Aorta (tissue), 5 donors: ENCODE measurements at regions not wholly inside any gene's neighbourhood (a gene's known extent, or its start where the extent isn't known, plus 50 kb on each side); places are given as distances from the start of the nearest gene placed in this dataset.

ENCODE experiments used
- ATAC-seq: fragments of 200-7000 bp; cut with Tn5 transposase; one replicate; pipeline ENCODE4 v1.9.1; 2022; ENCODE audit warnings: moderate library complexity; ENCODE audit not compliant: low FRiP score
- DNase-seq, 2 donors: peaks; one replicate each; pipeline ENCODE4 v3.0.0-alpha.2; 2020
- H3K27ac ChIP-seq, 2 donors: one replicate each; pipeline ENCODE4 v1.5.1; 2013; ENCODE audit warnings: low read length in 2 of 2, mild to moderate bottlenecking in 2 of 2, moderate library complexity in 2 of 2, control low read depth in 1 of 2, inconsistent platforms in 1 of 2, low read depth in 1 of 2
- H3K27me3 ChIP-seq, 2 donors: one replicate each; pipeline ENCODE4 v1.6.1; 2013; ENCODE audit warnings: control low read depth in 1 of 2, low read length in 1 of 2, mild to moderate bottlenecking in 1 of 2, moderate library complexity in 1 of 2; ENCODE audit not compliant: insufficient read depth in 2 of 2, control insufficient read depth in 1 of 2
- H3K36me3 ChIP-seq, 2 donors: one replicate each; pipeline ENCODE4 v1.6.1; 2013; ENCODE audit warnings: control low read depth in 1 of 2, low read length in 1 of 2, mild to moderate bottlenecking in 1 of 2; ENCODE audit not compliant: insufficient read depth in 2 of 2, control insufficient read depth in 1 of 2
- H3K4me1 ChIP-seq, 2 donors: one replicate each; pipeline ENCODE4 v1.6.1; 2013; ENCODE audit warnings: low read length in 2 of 2, control low read depth in 1 of 2, mild to moderate bottlenecking in 1 of 2, moderate library complexity in 1 of 2; ENCODE audit not compliant: insufficient read depth in 2 of 2, control insufficient read depth in 1 of 2
- H3K4me3 ChIP-seq, 2 donors: one replicate each; pipeline ENCODE4 v1.5.1; 2013; ENCODE audit warnings: low read length in 2 of 2, control low read depth in 1 of 2, mild to moderate bottlenecking in 1 of 2
- H3K9me3 ChIP-seq: one replicate; pipeline ENCODE4 v1.6.1; 2013; ENCODE audit warnings: mild to moderate bottlenecking, low read length; ENCODE audit not compliant: control insufficient read depth
- WGBS, 2 donors: extraction: QIAGEN DNeasy Blood & Tissue Kit; methylation state at CpG; one replicate each; pipeline ENCODE4 v1.1.7; 2013; 5-methylcytosine and 5-hydroxymethylcytosine counted together
- intact Hi-C, 2 donors: fragments of 100-400 bp; cut with DNase I; formaldehyde crosslinking; loops; one replicate each; pipeline versions ENCODE4 v1.14.2 to v1.15.0; 2022
- donor health status: healthy with polysubstance abuse.
- donor health status: Bipolar disorder and iron deficiency.
- donor health status: DM: no; HTN: no; CAD: no.
- donor health status: DM: no; HTN: no; CAD: no.
- donor health status: DM: yes; HTN: yes; CAD: no.

DNA sequence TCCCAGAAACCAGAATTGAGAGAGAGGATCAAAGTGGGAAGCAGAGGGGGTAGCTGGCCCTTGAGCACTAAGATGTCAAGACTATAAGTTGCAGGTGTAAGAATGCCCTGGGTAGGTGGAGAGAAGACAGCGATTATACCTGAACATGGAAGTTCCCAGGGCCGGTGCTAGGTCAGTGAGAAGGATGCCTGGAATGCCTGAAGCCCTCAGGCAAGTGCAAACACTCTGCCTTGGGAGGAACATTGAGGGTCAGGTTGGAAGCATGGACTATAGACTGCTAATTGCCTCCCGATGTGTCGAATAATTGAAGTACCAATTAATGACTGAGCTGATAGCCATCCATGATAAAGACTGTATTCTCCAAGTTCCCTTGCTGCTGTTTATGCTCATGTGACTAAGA, 185.5 kb downstream of the DMRT2 start:
- WGBS, 2 donors: 92 to 96% methylated on average over 4 of the region's 4 CpGs
- no peak for ATAC-seq
- intact Hi-C loops: no loop called here

DNA sequence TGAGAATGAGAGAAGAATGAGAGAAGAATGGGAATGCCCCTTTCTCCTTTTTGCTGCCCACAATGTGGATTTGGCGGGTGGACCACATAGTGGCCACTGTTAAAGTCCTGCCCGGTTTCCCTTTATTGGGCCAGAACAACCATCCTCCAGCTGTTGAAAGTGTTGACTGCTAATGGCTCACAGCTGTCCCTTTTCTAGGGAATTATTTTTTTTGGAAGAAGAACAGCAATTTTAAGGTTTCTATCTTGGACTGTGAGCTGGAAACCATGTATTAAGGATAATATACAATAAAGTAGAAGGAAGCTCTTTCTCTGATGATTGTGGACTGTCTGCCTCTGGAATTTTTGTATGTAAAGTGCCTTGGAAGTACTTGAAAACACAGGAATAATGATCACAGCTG, 185.9 kb downstream of the DMRT2 start:
- Histone ChIP-seq H3K4me3 (no peak overlapping the region), H3K36me3 (no peaks in the 10 kb centered on the region), H3K4me1 (peaks cover 0 to 3% of the 10 kb centered on the region in 2 donors), H3K27ac (no peak overlapping the region), H3K27me3 (peaks cover 0 to 2% of the 10 kb centered on the region in 2 donors), H3K9me3 (no peaks in the 10 kb centered on the region)
- ATAC-seq: no peak
- DNase-seq: no peak
- WGBS, 2 donors: 29 to 44% methylated on average over 2 of the region's 2 CpGs
- intact Hi-C loops: no loop called here

More for the DNA sequence above, 185.5 kb downstream of the DMRT2 start:
- DNase-seq: no peak
- no peak overlapping the region for H3K4me3 ChIP-seq
- no peaks in the 10 kb centered on the region for H3K9me3 ChIP-seq
- no peak overlapping the region for H3K27ac ChIP-seq
- H3K27me3 ChIP-seq: peaks cover 0 to 2% of the 10 kb centered on the region in 2 donors
- peaks cover 0 to 3% of the 10 kb centered on the region in 2 donors for H3K4me1 ChIP-seq
- H3K36me3 ChIP-seq: no peaks in the 10 kb centered on the region

DNA sequence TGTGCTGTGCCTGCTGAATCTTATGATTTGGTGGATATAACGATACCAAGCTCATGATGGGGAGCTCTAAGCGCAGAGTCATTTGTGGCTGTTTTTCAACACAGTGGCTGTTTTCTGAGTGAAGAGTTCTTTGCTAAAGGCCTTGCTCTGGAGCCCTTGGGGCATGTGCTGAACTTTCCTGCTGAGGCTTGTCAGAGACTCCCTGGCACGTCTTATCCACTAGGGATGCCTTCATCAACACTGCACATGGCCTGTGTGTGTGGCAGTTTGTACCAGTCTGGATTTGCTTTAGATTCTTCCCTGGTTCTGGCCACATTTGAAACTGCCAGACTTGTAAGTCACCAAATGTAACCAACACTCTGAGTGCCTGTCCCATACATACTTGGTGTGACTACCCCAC, 188.2 kb downstream of the DMRT2 start:
- Histone ChIP-seq H3K27me3 (peaks cover 0 to 2% of the 10 kb centered on the region in 2 donors), H3K4me1 (no peaks in the 10 kb centered on the region), H3K9me3 (peaks cover 1% of the 10 kb centered on the region), H3K4me3 (no peak overlapping the region), H3K36me3 (no peaks in the 10 kb centered on the region), H3K27ac (no peak overlapping the region)
- 90 to 94% methylated on average over 3 of the region's 3 CpGs for WGBS, 2 donors
- no peak for ATAC-seq
- DNase-seq: no peak
- intact Hi-C loops: no loop called here

DNA sequence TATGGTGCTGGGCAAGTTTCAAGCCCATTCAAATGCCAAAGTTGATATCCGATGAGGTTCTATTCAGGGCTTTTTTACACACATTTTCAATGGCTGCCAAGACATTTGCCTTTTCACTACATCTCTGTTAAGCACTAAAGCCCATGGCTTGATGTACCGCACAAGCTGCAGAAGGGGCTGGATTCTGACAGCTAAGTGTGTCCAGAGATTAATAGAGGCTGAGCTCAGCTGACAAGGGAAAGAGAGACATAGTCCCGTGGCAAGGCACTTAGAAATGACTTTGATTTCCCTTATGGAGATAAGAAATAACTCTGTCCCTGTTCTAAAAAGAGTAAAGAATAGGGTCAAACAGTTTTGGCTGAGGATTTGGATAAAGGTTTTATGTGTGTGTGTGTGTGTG, 198.6 kb downstream of the DMRT2 start:
- Histone ChIP-seq H3K36me3 (no peaks in the 10 kb centered on the region), H3K27ac (no peak overlapping the region), H3K9me3 (no peaks in the 10 kb centered on the region), H3K27me3 (no peaks in the 10 kb centered on the region), H3K4me3 (no peak overlapping the region), H3K4me1 (no peaks in the 10 kb centered on the region)
- 14 to 24% methylated on average over 3 of the region's 3 CpGs for WGBS, 2 donors
- DNase-seq (no peak), ATAC-seq (no peak)
- intact Hi-C loops: no loop called here

DNA sequence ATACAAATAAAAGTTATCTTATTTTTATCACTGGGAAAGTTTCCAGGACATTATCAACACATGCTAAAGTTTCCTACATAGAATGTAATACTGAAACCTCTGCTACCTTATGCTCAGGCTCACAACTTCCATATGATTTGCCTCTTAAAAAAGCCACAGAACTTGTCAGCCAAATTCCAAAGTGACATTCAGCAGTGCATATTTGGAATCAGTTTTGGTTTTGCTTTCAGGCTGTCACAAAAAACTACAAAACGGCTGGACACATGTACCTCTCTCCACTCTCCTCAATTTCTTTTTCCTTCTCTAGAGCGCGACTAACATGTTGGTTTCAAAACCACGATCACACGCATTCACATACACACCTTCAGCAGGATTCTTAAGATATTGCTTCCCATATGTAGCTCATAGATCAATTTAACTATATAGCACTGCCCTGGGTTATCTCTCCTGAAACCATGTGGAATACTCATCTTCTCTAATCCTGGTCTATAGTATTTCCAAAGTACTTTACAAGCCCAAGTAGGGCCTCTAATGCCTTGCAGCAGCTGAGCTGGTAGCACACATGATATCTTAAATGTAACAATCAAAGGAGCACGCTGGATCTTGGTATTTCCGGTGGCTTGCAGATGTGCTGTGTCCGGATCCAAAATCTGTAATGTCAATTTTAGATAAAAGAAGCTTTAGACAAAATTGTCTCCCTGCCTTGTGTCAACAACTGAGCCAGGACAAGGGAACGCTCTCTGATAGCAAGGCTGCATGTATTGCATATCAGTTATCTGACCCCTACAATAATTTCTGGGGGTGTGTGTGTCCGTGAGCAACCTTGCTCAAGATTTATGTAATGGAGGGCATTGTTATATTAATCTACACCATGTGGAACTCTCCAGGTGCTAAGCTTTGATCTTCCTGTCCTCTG, 203.2 kb downstream of the DMRT2 start:
- no peak overlapping the region for H3K4me3 ChIP-seq
- intact Hi-C loops: no loop called here
- DNase-seq (no peak), ATAC-seq (no peak)
- WGBS, 2 donors: 56 to 62% methylated on average over 10 of the region's 10 CpGs
- H3K36me3 ChIP-seq: no peaks in the 10 kb centered on the region
- H3K27ac ChIP-seq: no peak overlapping the region
- no peaks in the 10 kb centered on the region for H3K4me1 ChIP-seq
- H3K27me3 ChIP-seq: no peaks in the 10 kb centered on the region
- no peaks in the 10 kb centered on the region for H3K9me3 ChIP-seq

DNA sequence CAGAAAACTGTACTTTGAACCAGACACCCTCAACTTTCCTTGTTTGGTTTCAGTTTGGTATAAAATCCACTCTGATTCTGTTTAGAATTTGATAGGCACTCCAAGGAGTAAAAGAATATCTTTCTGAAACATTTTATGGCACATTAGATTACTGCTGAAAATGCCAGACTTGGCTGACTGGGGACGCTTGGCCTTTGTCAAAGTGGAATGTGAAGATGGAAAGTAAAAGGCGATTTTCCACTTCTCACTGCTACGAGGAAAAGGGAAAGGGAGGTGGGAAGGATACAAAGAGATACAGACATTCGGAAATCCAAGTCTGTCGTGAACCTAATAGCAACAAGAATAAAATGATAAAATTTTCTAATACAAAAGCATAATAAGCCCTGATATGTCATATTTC, 203.9 kb downstream of the DMRT2 start:
- H3K9me3 ChIP-seq: no peaks in the 10 kb centered on the region
- H3K4me1 ChIP-seq: no peaks in the 10 kb centered on the region
- DNase-seq (no peak), ATAC-seq (no peak)
- H3K4me3 ChIP-seq: no peak overlapping the region
- H3K36me3 ChIP-seq: no peaks in the 10 kb centered on the region
- 55% methylated on average over 5 of the region's 5 CpGs for WGBS, 2 donors
- intact Hi-C loops: no loop called here
- H3K27me3 ChIP-seq: no peaks in the 10 kb centered on the region
- H3K27ac ChIP-seq: no peak overlapping the region

DNA sequence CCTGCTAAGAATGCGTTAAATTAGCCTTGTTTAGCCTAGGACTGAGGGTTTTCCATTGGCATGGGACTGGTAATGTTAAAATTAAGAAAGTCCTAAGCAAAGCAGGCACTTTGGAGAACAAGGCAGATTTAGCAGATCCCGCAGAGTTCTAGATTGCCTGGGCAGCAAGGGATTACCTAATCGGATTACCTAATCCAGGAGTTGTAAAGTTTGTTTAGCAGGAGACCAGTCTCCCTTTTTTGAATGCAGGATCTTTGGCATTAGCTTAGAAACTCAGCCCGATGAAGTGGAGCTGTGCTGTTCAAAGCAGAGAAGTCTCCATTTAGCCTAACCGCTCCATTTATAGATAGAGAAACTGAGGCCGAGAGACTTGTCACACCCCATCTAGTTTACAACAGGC, 206.0 kb downstream of the DMRT2 start:
- Histone ChIP-seq H3K4me3 (no peak overlapping the region), H3K36me3 (no peaks in the 10 kb centered on the region), H3K4me1 (no peaks in the 10 kb centered on the region), H3K27me3 (no peaks in the 10 kb centered on the region), H3K9me3 (no peaks in the 10 kb centered on the region), H3K27ac (no peak overlapping the region)
- WGBS, 2 donors: 93% methylated on average over 6 of the region's 6 CpGs
- intact Hi-C loops: no loop called here
- DNase-seq (no peak), ATAC-seq (no peak)

DNA sequence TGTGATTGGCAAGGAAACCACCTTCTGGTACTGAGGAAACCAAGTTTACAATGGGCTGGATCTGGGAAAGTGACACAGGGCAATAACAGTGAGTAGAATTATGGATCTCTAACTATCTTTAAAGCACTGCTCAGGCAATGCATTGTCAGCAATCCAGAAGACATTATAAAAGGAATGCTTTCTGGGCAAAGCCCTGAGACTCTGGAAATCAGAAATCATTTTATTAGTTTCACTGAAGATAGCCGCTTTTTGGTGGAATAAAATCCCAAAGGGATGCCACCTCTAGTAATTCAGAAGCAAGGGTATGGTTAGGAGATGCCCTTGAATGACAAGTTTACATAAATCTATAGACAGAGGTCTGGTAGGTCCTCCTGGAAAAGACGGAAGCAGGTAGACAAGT, 211.1 kb downstream of the DMRT2 start:
- WGBS, 2 donors: 87 to 93% methylated on average over 2 of the region's 2 CpGs
- no peaks in the 10 kb centered on the region for H3K4me1 ChIP-seq
- intact Hi-C loops: no loop called here
- no peaks in the 10 kb centered on the region for H3K36me3 ChIP-seq
- H3K4me3 ChIP-seq: no peak overlapping the region
- ATAC-seq (no peak), DNase-seq (no peak)
- no peak overlapping the region for H3K27ac ChIP-seq
- no peaks in the 10 kb centered on the region for H3K9me3 ChIP-seq
- H3K27me3 ChIP-seq: no peaks in the 10 kb centered on the region
